Small intestine (tissue), 7 donors: ENCODE measurements at regions not wholly inside any gene's neighbourhood (a gene's known extent, or its start where the extent isn't known, plus 50 kb on each side); places are given as distances from the start of the nearest gene placed in this dataset.

Experiments
- DNase-seq, 2 donors: peaks; one replicate each; pipeline versions ENCODE4 v3.0.0 to v3.0.0-alpha.2; 2013
- FAIRE-seq: peaks from 2 replicates; lab custom pipeline; 2012; peaks lifted over from hg19 to GRCh38; lab: Jason Lieb, UNC
- H3K27ac ChIP-seq, 3 donors: one replicate each; pipeline ENCODE4 v1.5.1; 2013; ENCODE audit warnings: low read length in 2 of 3, mild to moderate bottlenecking in 2 of 3, control low read depth in 1 of 3, inconsistent platforms in 1 of 3, low read depth in 1 of 3, moderate library complexity in 1 of 3
- H3K27me3 ChIP-seq, 3 donors: one replicate each; pipeline ENCODE4 v1.6.1; 2013; ENCODE audit warnings: low read length in 3 of 3, inconsistent platforms in 1 of 3; ENCODE audit not compliant: control insufficient read depth in 3 of 3, insufficient read depth in 3 of 3
- H3K36me3 ChIP-seq, 3 donors: one replicate each; pipeline ENCODE4 v1.6.1; 2013; ENCODE audit warnings: low read length in 3 of 3, inconsistent platforms in 1 of 3, low read depth in 1 of 3, mild to moderate bottlenecking in 1 of 3, moderate library complexity in 1 of 3; ENCODE audit not compliant: control insufficient read depth in 3 of 3, insufficient read depth in 2 of 3
- H3K4me1 ChIP-seq, 3 donors: one replicate each; pipeline ENCODE4 v1.6.1; 2013; ENCODE audit warnings: low read length in 2 of 3, inconsistent platforms in 1 of 3, low read depth in 1 of 3, mild to moderate bottlenecking in 1 of 3, moderate library complexity in 1 of 3; ENCODE audit not compliant: control insufficient read depth in 3 of 3, insufficient read depth in 2 of 3
- H3K4me3 ChIP-seq, 3 donors: one replicate each; pipeline ENCODE4 v1.5.1; 2013; ENCODE audit warnings: low read length in 3 of 3, control low read depth in 1 of 3, inconsistent platforms in 1 of 3, low read depth in 1 of 3, mild to moderate bottlenecking in 1 of 3, moderate library complexity in 1 of 3
- H3K9me3 ChIP-seq, 2 donors: one replicate each; pipeline ENCODE4 v1.6.1; 2013; ENCODE audit warnings: low read depth in 1 of 2, low read length in 1 of 2; ENCODE audit not compliant: control insufficient read depth in 2 of 2, insufficient read depth in 1 of 2
- WGBS, 3 donors: extraction: QIAGEN DNeasy Blood & Tissue Kit; methylation state at CpG; one replicate each; pipeline ENCODE4 v1.1.7; 2013; 5-methylcytosine and 5-hydroxymethylcytosine counted together
- donor health status: healthy with polysubstance abuse.
- donor health status: control.
- donor health status: control.
- donor health status: Bipolar disorder and iron deficiency.
- donor health status: healthy.

GRCh38 chr3:1929788-1930414 lies 168.8 kb upstream of the CNTN4 start:
- Histone ChIP-seq H3K9me3 (peaks cover 0 to 7% of the 10 kb centered on the region in 2 donors), H3K27me3 (no peaks in the 10 kb centered on the region), H3K36me3 (no peaks in the 10 kb centered on the region), H3K4me3 (no peak overlapping the region), H3K4me1 (no peaks in the 10 kb centered on the region), H3K27ac (no peak overlapping the region)
- WGBS, 3 donors: 72 to 80% (median 74%) methylated on average over 8 of the region's 8 CpGs
- DNase-seq: no peak
- FAIRE-seq: no peak

GRCh38 chr3:1938975-1939374 lies 159.7 kb upstream of the CNTN4 start:
- no peaks in the 10 kb centered on the region for H3K27me3 ChIP-seq
- H3K9me3 ChIP-seq: peaks cover 0 to 2% of the 10 kb centered on the region in 2 donors
- DNase-seq (no peak), FAIRE-seq (no peak)
- H3K27ac ChIP-seq: no peak overlapping the region
- WGBS, 3 donors: 75 to 91% (median 85%) methylated on average over 4 of the region's 4 CpGs
- H3K4me3 ChIP-seq: no peak overlapping the region
- no peaks in the 10 kb centered on the region for H3K36me3 ChIP-seq
- H3K4me1 ChIP-seq: no peaks in the 10 kb centered on the region

GRCh38 chr3:1942781-1943180 lies 155.9 kb upstream of the CNTN4 start:
- H3K4me3 ChIP-seq: no peak overlapping the region
- FAIRE-seq: no peak
- 64 to 88% (median 72%) methylated on average over 1 of the region's 1 CpG for WGBS, 3 donors
- no peaks in the 10 kb centered on the region for H3K36me3 ChIP-seq
- H3K27me3 ChIP-seq: no peaks in the 10 kb centered on the region
- H3K4me1 ChIP-seq: no peaks in the 10 kb centered on the region
- DNase-seq: no peak
- H3K27ac ChIP-seq: no peak overlapping the region
- peaks cover 0 to 4% of the 10 kb centered on the region in 2 donors for H3K9me3 ChIP-seq

- no peak overlapping the region for H3K27ac ChIP-seq
- H3K4me1 ChIP-seq: no peaks in the 10 kb centered on the region
- H3K27me3 ChIP-seq: no peaks in the 10 kb centered on the region
- H3K9me3 ChIP-seq: peaks cover 0 to 4% of the 10 kb centered on the region in 2 donors
- 49 to 52% (median 51%) methylated on average over 6 of the region's 6 CpGs for WGBS, 3 donors
- no peak overlapping the region for H3K4me3 ChIP-seq
- no peaks in the 10 kb centered on the region for H3K36me3 ChIP-seq
- DNase-seq (no peak), FAIRE-seq (no peak)
These were observed 155.1 kb upstream of the CNTN4 start for GRCh38 chr3:1943395-1944118.

DNA sequence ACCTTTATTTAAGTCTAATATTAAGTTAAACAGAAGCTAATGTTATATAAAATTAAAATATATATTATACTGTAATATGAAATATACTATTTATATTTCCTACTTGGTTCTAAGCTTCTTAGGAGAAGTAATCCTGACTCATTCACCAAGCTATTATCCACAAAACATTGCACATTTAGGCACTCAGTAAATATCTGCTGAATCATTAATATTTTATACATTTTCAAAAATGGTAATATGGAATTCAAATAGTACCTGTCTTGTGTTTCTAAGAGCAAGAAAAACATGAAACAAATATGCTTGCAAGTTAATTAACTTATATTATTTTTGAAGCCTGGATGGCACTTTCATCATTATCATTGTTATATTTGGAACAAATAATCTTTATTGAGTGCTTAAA lies 153.0 kb upstream of the CNTN4 start:
- no peak for DNase-seq
- H3K27ac ChIP-seq: no peak overlapping the region
- no peak for FAIRE-seq
- no peak overlapping the region for H3K4me3 ChIP-seq
- no peaks in the 10 kb centered on the region for H3K36me3 ChIP-seq
- no peaks in the 10 kb centered on the region for H3K27me3 ChIP-seq
- H3K4me1 ChIP-seq: no peaks in the 10 kb centered on the region
- H3K9me3 ChIP-seq: peaks cover 0 to 2% of the 10 kb centered on the region in 2 donors

DNA sequence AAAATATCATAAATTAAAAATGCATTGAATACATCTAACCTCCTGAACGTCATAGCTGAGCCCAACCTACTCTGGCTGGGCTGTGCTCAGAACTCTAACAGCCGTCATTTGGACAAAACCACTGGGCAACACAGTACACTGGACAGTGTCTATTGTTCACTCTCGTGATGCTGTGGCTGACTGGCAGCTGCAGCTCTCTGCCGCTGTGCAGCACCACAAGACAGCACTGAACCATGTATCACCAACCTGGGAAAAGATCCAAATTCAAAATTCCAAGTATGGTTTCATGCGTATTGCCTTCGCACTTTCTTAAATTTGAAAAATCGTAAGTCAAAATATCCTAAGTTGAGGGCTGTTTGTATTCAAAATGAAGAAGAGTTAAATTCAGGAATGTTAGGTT lies 145.1 kb upstream of the CNTN4 start:
- H3K27ac ChIP-seq: no peak overlapping the region
- DNase-seq (no peak), FAIRE-seq (no peak)
- H3K4me1 ChIP-seq: no peaks in the 10 kb centered on the region
- H3K27me3 ChIP-seq: no peaks in the 10 kb centered on the region
- H3K9me3 ChIP-seq: no peaks in the 10 kb centered on the region
- no peak overlapping the region for H3K4me3 ChIP-seq
- no peaks in the 10 kb centered on the region for H3K36me3 ChIP-seq
- WGBS, 3 donors: 77 to 80% (median 77%) methylated on average over 7 of the region's 7 CpGs

DNA sequence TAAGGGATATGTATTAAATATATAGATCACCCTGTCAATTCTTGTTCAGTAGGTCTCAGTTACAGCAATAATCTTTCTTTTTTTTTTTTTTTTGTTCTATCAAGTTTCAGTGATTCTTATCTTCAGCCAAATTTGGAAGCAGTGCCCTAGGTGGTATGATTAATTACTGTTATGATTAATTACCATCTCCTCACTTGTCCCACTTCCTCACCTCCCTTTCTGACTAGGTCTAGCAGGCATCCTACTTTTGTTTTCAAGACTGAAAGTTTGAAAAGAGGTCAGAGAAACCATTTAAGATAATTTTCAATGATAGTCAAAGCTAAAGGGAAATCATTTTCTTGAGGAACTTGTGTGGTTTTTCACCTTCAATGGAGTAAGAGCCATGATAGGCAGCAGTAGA lies 144.0 kb upstream of the CNTN4 start:
- Histone ChIP-seq H3K27ac (no peak overlapping the region), H3K4me1 (no peaks in the 10 kb centered on the region), H3K9me3 (no peaks in the 10 kb centered on the region), H3K27me3 (no peaks in the 10 kb centered on the region), H3K4me3 (no peak overlapping the region), H3K36me3 (no peaks in the 10 kb centered on the region)
- FAIRE-seq (no peak), DNase-seq (no peak)

- no peak overlapping the region for H3K27ac ChIP-seq
- no peak overlapping the region for H3K4me3 ChIP-seq
- H3K36me3 ChIP-seq: no peaks in the 10 kb centered on the region
- H3K27me3 ChIP-seq: no peaks in the 10 kb centered on the region
- no peaks in the 10 kb centered on the region for H3K9me3 ChIP-seq
- no peaks in the 10 kb centered on the region for H3K4me1 ChIP-seq
- no peak for DNase-seq
- FAIRE-seq: no peak
- WGBS, 3 donors: 54 to 72% (median 55%) methylated on average over 1 of the region's 1 CpG
These were observed 143.5 kb upstream of the CNTN4 start for GRCh38 chr3:1955170-1955569.

GRCh38 chr3:1955750-1956149 lies 142.9 kb upstream of the CNTN4 start:
- no peaks in the 10 kb centered on the region for H3K9me3 ChIP-seq
- FAIRE-seq (no peak), DNase-seq (no peak)
- no peaks in the 10 kb centered on the region for H3K27me3 ChIP-seq
- no peaks in the 10 kb centered on the region for H3K4me1 ChIP-seq
- H3K36me3 ChIP-seq: no peaks in the 10 kb centered on the region
- H3K4me3 ChIP-seq: no peak overlapping the region
- no peak overlapping the region for H3K27ac ChIP-seq
- 79 to 89% (median 87%) methylated on average over 3 of the region's 3 CpGs for WGBS, 3 donors
